GM12865 (cell line): ENCODE measurements at regions not wholly inside any gene's neighbourhood (a gene's known extent, or its start where the extent isn't known, plus 50 kb on each side); places are given as distances from the start of the nearest gene placed in this dataset.

Source experiments
- DNase-seq: peaks from one replicate; pipeline ENCODE4 v3.0.0; 2010; ENCODE audit warnings: low read depth
- H3K4me3 ChIP-seq: 2 replicates; pipeline ENCODE4 v1.5.1; 2011; ENCODE audit warnings: mild to moderate bottlenecking, low read depth, low read length, control low read depth
- TF ChIP-seq, protein P1 (sequence below): IDR thresholded peaks from 2 replicates; pipeline ENCODE4 v1.5.1; 2011; ENCODE audit warnings: low read length, control low read depth, low read depth, inconsistent platforms; ENCODE audit not compliant: insufficient read depth; ENCODE audit errors: missing control alignments

GRCh38 chr3:87132801-87133200 is 94.3 kb upstream of the CHMP2B start:
- TF ChIP-seq, protein P1, sequence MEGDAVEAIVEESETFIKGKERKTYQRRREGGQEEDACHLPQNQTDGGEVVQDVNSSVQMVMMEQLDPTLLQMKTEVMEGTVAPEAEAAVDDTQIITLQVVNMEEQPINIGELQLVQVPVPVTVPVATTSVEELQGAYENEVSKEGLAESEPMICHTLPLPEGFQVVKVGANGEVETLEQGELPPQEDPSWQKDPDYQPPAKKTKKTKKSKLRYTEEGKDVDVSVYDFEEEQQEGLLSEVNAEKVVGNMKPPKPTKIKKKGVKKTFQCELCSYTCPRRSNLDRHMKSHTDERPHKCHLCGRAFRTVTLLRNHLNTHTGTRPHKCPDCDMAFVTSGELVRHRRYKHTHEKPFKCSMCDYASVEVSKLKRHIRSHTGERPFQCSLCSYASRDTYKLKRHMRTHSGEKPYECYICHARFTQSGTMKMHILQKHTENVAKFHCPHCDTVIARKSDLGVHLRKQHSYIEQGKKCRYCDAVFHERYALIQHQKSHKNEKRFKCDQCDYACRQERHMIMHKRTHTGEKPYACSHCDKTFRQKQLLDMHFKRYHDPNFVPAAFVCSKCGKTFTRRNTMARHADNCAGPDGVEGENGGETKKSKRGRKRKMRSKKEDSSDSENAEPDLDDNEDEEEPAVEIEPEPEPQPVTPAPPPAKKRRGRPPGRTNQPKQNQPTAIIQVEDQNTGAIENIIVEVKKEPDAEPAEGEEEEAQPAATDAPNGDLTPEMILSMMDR = no peak
- no peak overlapping the region for H3K4me3 ChIP-seq
- no peak for DNase-seq

GRCh38 chr3:87128006-87128405 is 99.1 kb upstream of the CHMP2B start:
- DNase-seq = no peak
- TF ChIP-seq, protein P1 = no peak

GRCh38 chr3:87127281-87127680 is 99.8 kb upstream of the CHMP2B start:
- no peak overlapping the region for H3K4me3 ChIP-seq
- DNase-seq = no peak
- TF ChIP-seq, protein P1 = no peak

More at GRCh38 chr3:87128006-87128405, 99.1 kb upstream of the CHMP2B start:
- no peak overlapping the region for H3K4me3 ChIP-seq

DNA sequence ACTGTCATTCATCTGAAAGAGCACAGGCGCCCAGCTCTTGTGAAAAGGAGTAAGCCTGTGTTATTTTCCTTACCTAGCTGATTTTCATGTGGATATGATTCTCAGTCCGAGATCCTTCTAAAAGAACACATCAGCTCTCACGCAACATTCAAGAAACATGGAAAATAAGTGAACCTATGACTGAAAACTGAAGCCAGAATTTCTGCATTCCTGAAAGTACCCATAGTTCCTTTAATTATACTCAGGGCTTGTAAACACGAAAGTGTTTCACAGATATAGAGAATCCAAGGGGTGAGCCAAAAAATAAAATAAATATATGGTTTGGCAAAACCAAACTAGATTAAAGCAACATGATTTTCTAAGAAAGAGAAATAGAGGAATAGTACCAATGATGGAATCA is 100.8 kb upstream of the CHMP2B start:
- no peak overlapping the region for H3K4me3 ChIP-seq
- DNase-seq = no peak
- TF ChIP-seq, protein P1 = no peak

DNA sequence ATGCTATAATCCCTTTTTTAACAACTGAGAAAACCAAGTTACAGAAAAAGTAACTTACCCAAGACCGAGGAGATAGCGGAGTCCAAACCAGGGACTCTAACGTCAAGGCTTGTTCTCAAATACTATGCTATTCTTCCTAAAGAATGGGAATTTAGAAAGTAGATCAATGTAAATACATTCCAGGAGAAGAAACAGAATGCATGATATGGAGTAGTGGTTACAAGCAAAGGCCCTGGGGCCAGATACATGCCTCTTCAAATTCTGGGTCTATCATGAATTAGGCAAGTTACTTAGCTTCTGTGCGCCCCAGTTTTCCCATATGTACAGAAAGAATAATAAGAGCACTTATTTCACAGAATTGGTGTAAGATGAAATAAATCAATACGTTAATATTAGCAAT is 102.0 kb upstream of the CHMP2B start:
- H3K4me3 ChIP-seq = no peak overlapping the region
- TF ChIP-seq, protein P1 = no peak
- no peak for DNase-seq

GRCh38 chr3:87122766-87123165 is 104.3 kb upstream of the CHMP2B start:
- DNase-seq = no peak
- TF ChIP-seq, protein P1 = no peak
- H3K4me3 ChIP-seq = no peak overlapping the region

- TF ChIP-seq, protein P1 = no peak
- no peak for DNase-seq
- no peak overlapping the region for H3K4me3 ChIP-seq
Observed at GRCh38 chr3:87121856-87122255, 105.3 kb upstream of the CHMP2B start.
